Fibroblast of skin of right biceps (primary cell): ENCODE measurements at regions not wholly inside any gene's neighbourhood (a gene's known extent, or its start where the extent isn't known, plus 50 kb on each side); places are given as distances from the start of the nearest gene placed in this dataset.

Experiments used
- DNase-seq: peaks from one replicate; pipeline ENCODE4 v3.0.0-alpha.2; 2013

DNA sequence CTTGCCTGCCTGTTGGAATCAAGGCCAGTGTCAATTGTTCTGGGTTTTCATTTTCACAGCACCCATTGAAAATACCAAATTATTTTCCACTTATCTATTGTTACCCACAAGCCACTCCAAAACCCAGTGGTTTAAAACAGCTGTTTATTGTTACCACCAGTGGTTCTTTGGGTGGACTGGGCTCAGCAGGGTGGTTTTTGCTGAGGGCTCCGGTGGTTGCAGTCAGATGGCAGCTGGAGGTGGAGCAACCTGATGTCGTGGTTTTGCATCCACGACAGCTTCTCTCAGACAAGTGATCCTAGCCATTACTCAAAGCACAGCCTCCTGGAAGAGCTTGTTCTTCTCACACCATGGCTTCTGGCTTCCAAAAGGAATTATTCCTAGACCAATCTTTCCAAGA, 235.1 kb upstream of the ADARB2 start:
- no peak for DNase-seq

DNA sequence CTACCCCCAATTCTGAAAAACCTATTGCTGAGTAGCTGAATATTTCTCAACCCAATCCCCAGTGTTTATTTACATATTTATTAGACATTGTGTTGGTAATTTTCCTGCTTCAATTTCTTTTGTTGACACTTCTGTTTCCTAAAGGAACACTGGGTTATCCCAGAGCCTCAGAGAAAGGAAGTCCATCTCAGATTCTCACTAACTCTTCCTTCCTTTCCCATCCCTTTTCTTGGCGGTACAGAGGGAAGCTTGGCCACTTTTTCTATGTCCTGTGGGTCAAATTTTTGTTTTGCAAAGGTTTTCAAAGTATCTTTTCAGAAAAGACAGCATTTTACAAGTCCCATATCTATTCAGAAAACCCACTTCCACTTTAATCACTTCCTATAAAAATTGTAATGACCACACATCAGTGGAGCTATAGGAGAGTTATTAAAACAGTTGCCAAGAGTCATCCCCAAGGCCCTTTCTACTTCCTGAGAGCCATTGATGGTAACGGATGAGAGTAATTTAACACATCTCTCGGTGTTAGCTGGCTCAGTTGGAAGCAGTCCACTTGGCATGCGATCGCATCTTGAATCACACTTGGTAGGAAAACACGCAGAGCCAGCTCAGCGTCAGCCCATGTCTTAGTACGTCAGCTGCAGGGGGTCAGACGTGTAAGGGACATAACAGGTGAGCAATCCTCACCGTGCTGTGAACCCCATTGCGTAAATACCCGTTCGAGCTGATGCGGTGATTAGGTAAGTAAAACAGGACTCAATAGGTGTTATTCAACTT, 231.1 kb upstream of the ADARB2 start:
- DNase-seq = no peak

DNA sequence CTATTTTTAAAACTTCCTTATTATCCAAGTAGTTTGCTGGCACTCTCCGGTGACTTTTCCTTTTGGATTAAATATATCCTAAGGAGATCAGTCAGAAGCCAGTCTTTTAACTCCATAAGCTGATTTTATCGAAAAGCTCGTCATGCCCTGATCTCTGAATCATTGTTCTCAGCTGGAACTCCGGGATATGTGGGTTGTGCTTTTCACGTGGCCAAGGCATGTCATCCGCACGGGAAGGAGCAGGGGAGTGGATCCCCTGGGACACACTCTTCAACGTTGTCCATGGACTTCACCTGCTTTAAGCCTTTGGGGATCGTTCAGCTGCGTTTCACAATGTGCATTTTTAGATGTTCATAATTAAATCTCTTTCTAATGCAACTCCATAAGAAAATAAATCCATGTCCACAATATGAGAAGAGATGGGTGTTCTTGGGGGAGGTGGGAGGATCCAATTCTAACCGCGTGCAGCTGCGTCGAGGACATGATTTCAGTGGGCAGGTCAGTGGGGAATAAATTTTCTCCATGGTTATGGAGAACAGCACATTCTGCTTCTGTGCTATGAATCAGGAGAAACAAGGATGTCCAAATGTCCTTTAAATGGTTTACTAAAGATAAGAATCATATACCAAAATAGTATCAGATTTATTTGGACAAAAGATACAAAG, 229.5 kb upstream of the ADARB2 start:
- DNase-seq = no peak

DNA sequence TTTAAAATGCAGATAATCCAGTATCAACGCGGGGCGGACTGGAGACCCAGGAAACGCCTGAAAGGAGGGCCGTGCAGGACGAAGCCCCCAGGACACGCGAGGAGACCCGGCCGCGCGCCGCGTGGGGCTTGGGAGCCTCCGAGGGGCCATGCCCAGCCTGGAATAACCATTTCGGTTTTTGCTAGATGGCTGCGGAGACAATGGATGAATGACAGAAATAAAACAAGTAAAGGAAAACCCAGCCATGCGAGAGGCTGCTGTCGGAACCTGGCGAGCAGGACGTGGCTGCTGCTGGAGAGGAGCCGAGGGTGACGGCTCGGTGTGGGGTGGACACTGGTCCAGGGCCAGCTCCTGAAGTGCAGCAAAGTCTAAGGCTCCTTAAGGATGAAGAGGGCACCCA, 227.2 kb upstream of the ADARB2 start:
- no peak for DNase-seq

DNA sequence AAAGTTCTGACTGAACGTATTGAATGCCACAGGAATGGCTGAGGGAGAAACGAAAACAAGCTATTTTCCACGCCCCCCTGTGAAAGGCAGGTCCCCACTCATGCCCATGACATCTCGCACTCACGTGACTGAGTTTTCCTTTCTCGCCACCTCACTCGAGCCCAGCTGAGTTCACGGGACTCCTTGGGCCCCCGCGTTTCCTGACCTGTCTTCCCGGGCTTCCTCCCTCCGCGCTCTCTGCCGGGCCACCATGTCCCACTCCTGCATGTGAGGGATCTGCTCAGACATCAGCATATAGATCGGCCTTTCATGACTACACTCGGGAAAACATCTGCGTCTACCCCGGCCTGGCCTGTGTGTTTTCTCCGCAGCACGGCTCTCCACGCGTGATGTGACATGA, 226.0 kb upstream of the ADARB2 start:
- no peak for DNase-seq

DNA sequence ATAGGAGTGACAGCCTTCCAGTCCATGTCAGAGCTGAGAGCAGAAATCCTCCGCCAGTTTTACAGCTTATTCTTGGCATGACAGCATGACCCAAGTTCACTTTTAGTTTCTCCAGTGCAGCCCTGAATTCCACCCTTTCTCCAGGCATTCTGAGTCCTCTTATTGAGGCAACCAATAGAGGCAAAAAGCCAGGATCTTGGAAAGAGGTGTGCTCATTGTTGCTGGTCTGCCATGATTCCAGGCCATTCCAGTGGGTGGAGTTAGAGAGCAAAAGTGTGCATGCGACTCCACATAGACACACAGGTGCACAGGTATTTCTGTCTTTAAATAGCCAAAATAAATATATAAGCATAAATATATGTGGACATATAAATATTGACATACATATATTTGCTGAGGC, 224.7 kb upstream of the ADARB2 start:
- no peak for DNase-seq

DNA sequence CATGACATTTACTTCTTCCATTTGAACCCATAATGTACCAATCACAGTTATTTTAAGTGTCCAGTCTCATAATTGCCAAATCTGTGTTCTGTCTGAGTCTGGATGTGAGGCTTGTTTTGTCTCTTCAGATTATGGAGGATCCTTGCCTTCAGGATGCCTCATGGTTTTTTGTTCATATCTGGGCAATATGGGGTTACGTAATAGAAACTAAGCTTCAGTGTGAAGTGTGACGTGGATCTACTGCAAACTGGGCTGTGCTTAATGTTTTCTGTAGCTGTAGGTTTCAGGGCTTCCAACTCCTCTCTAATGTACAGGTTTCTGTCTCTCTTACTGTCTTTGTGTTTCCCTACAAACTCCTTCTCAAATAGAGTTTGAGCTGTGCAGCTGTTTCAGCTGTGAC, 223.7 kb upstream of the ADARB2 start:
- no peak for DNase-seq

DNA sequence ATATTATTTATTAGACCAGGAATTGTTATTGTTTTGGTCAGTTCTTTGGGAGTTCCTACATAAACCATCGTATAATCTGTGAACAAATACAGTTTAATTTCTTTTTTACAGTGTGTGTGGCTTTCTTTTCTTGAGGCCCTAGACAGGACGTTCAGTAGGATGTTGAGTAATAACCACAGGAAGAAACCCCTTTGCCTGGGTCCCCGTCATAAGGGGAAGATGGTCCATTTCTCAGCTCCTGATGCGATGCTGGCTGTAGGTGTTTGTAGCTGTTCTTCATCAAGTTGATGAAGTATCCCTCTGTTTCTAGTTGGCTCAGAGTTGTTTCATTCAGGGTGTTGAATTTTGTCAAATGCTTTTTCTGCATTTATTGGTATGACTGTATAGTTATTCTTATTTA, 219.7 kb upstream of the ADARB2 start:
- DNase-seq = no peak

DNA sequence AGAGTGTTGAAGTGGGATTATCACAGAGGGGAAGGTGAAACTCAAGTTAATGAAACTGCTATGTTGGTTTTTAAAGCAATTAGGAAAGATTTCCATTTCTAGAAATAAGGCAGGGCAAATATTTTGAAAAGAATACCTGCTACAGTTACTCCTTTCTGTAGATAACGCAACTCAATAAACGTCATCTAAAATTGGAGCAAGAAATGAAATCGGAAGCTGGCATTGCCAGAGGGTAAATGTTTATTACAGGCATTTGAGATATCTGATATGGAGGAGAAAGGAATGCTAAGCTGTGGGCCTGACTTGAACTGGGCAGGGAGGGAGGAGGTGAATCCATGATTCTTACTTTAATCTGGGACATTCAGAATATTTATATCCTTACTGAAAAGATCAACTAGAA, 217.0 kb upstream of the ADARB2 start:
- DNase-seq = no peak

DNA sequence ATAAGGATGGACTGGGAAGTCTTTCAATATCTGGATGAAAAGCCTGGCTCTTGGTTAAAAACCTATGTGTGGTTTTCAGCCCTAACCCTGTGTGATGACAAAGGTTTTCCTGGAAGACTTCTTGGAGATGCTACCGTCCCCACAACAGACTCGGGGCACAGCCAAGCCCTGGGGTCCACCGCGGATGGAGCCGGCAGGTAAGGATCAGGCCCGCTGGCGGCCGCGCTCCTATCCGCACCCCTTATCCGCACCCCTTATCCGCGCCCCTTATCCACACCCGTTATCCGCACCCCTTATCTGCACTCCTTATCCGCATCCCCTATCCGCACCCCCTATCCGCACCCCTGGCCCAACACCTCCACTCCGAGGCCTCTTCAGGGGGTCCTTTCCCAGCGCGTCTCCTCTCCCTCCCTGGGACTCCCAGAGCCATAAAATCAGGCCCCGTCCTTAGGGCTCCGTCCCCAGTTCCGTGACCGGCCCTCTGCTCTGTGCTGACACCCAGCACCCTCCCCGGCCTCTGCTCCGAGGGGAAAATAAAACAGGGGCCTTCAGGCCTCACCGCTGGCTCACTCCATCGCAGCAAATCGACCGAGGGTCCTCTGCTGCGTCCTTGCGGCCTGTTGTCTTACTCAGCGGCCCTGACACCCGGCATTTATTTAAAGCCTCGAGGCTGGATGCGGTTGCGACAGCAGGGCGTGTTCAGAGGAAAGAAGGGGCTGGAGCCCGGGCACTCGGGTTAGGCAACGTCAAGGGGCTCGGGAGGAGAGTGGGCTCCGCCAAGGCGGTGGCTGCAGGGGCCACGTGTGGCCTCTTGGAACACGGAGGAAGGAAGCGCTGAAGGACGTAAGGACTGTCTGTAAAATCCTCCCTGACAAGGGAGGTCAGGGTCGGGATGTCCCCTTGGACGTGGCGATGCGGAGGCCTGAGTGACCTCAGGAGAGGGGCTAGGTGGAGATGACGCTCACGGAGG, 215.1 kb upstream of the ADARB2 start:
- no peak for DNase-seq

DNA sequence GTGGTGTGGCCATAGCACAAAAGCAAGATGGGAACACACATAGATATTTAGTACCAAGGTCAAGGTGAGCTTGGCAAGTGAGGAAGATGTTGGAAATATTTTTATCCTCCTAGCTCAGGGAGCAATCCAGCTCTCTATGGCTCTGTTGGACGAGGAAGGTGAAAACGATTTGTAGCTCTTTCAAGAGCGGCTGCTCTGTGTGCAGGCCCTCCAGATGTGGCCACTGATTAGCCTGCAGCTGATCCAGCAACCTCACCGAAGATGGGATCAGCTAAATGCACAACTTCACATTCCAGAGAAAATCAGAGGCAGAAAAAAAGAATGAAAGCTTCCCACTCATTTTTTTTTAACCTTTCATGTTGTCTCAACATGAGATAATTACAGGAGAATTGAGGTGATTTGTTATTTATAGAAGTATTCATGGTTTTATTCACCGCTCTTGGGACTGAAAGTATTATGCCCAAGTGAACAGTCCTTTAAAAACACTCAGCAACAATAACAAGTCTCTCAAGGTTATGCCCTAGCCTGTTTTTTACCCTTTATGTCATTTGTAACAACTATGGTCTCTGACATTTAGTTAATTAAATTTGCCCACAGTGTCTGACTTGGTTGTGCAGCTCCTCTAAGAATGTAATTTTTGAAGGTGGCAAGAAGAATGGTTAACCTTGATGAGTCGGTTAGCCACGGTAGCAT, 213.6 kb upstream of the ADARB2 start:
- DNase-seq = no peak

DNA sequence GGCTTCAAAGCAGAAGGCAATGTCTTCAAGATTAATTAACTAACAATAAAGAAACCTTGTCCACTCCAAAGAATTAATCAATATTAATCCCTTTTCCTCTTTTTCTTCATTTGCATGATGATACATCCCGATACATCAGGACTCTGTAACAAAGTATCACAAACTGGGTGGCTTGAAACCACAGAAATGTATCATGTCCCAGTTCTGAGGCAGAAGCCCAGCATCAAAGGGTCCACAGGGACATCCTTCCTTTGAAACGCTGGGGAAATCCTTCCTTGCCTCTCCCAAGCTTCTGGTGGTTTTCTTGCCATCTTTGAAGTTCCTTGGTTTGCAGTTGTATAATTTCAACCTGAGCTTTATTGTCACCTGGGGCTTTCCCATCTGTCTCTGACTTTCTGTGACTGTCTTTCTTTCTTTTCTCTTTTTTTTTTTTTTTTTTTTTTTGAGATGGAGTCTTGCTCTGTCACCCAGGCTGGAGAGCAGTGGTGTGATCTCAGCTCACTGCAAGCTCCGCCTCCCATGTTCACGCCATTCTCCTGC, 210.2 kb upstream of the ADARB2 start:
- no peak for DNase-seq

DNA sequence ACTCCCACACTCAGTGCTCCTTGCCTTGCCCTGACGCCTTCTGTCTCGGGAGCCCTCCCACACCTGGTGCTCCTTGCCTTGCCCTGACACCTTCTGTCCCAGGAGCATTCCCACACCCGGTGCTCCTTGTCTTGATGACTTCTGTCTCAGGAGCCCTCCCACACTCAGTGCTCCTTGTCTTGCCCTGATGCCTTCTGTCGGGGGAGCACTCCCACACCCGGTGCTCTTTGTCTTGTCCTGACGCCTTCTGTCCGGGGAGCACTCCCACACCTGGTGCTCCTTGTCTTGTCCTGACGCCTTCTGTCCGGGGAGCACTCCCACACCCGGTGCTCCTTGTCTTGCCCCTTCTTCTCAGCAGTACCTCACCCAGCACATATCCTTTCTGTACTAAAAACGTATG, 207.2 kb upstream of the ADARB2 start:
- no peak for DNase-seq

DNA sequence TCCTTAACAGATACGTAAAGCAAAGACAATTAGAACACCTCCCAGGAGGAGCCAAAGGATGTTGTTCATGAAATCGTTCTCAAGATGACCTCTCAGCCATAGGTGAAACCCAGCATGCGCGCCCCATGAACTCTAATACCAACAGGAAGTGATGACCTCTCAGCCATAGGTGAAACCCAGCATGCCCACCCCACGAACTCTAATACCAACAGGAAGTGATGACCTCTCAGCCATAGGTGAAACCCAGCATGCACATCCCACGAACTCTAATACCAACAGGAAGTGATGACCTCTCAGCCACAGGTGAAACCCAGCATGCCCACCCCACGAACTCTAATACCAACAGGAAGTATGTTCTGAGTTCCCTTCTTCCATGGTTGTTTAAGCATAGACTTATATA, 205.2 kb upstream of the ADARB2 start:
- no peak for DNase-seq

DNA sequence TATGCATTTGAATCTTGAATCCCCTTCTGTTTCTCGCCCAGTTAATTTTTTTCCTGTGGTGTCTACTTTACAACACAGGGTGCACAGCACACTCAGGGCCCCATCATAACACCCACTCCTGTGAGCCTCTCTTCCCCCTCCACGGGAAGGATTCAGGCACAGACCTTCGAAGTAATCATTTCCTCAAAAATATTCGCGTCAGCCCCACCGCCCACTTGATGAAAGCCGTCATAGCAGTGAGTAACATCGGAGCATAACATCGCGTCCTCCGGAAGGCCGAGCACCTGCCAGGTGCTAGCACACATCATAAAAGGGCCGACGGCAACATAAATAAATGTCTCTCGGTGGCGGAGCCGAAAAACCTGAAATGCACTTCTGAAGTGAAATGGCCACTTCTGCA, 201.7 kb upstream of the ADARB2 start:
- DNase-seq = no peak

DNA sequence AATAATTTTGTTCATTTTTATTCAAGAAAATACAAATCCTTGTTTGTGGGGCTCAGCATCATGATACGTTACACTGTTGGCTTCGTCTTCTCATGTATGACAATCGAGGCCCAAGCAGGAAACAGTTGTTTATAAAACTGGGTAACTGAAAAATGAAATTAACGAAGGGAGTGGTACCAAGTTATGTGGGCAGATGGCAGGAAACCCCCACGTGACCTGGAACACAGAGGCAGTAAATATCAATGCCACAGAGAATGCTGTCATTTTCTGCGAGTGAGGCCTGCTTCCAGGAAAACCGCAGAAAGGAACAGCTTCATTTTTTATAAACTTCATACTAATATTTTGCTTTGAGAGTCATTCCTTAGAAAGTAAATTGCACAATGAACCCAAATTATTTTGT, 201.0 kb upstream of the ADARB2 start:
- no peak for DNase-seq

DNA sequence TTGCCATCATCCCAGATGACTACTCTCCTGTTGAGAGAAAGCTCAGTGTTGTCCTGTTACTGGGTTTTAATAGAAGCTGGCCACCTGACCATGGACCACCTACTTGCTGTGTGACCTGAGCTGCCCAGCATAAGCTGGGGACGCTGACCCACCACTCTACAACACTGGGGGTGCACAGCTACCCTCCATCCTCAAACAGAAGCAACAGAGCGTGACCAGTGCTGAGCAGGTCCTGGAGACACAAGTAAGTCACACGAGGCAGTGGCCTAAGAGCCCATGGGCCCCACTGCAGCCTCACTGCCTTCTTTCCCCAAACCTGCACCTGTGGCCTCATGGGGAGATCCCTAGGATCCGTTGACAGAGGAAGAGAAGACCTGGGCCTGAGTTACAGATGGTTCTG, 198.6 kb upstream of the ADARB2 start:
- DNase-seq = no peak

DNA sequence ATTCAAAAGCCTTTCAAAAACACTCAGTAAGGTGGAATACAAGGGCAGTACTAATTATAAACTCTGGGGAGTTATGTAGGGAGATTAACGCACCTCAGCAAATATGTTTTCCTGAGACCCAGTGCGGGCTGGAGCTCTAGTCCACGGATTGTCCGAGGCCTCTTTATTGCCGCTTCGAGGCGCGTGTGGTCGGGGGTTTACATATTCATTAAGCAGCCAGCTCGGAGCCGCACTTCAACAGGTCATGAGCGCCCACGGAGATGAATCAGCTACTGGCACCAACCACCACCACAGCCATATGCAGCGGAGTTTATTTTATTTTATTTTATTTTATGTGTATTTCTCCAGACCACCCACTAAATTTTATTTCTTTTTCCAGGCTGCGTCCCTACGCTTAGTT, 195.9 kb upstream of the ADARB2 start:
- no peak for DNase-seq

DNA sequence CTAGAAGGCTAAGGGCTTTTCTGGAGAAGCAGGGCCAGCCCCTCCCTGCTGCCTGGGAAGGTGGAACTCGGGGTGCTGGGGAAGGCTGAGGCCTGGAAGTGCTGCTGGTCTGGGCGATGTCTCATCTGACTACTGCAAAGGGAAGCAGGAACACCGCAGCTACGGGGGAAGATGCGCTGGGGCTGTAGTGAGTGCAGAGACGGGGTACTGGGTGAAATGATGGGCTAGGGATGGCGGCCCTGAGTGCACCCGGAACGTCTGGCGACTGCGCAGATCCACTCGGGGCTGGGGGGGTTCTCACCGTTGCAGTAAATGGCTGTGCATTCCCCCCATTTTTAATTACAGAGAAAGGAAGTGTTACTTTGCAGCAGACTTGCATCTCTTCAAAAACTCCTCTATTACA, 195.4 kb upstream of the ADARB2 start:
- DNase-seq = no peak

DNA sequence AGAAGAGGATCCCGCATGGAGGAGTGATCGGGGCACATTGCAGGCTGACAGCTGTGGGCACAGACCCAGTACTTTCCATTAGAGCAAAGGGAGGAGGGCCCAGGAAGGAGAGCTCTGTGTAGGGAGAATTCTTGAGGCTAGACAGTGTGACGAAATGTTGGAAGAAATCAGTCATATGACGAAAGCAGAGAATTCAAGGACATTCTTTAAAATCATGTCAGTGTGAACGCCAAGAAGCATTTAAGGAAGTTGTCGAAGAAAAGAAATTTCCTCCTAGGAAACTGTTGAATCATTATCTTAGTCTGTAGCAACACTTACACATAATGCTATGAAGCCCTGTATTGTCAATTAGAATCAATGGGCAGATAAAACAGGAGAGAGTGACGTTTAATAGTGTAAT, 191.3 kb upstream of the ADARB2 start:
- DNase-seq = no peak

DNA sequence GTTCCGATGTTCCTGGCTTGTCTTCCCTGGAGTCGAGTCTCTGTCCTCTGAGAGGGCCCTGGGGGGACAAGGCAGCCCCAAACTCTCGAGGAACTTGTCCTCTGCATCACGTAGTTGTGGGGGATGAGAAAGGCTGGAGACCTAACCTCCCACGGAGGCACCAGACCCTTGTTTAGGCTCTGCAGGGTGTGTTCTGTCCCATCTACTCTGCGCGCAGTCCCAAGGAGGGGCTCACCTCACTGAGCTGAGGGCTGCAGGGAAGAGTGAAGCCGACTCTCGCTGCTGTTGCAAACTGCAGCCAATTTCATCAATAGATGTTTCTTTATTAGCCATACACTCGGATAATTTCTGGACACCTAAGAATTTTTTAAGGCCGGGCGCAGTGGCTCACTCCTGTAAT, 186.7 kb upstream of the ADARB2 start:
- DNase-seq = no peak

DNA sequence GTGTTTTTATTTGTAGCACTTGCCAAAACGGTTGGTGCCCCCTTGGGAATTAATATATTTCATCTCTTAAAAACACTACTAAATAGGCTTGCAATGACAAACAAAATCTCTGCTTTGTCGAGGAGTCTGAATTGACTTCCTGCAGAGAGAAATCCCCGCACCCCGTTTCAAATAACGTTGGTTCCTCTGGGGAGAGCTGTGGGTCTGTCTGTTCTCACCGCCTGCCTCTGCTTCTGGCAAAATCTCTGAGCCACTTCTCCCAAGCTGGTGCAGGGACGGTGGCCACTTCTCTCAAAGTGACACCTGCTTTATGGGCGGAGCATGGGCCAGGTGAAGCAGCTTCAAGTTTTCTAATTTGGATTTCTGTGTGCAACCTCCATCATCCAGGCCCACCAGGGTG, 186.3 kb upstream of the ADARB2 start:
- DNase-seq = no peak

DNA sequence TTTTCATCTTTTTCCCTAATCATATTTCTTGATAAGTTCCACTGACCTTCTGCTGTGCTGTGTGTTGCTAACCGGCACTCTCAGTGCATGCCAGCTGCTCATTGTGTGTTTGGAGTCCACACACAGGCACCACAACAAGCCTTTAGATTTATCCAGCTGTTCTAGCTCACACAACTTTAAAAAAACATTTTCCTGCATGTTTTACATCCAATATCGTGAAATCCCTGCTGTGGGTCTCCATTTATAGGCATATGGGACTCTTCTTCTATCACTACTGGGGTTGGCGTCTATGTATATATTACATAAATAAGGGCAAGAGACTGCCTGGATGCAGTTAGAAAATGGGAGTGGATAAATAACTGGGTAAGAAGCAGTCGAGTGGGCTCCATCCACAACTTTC, 183.6 kb upstream of the ADARB2 start:
- no peak for DNase-seq
